ENCODE measurements at regions not wholly inside any gene's neighbourhood (a gene's known extent, or its start where the extent isn't known, plus 50 kb on each side); places are given as distances from the start of the nearest gene placed in this dataset.

- TF ChIP-seq KDM4A (IDR thresholded peaks at IDR 0.05; ENCODE audit: low read depth, low read length, severe bottlenecking) = no peak
- no peak for TF ChIP-seq KDM5A (IDR thresholded peaks at IDR 0.05; ENCODE audit: low read length)
- TF ChIP-seq GTF2F1 (IDR thresholded peaks at IDR 0.05; ENCODE audit: borderline replicate concordance, low read depth, low read length) = no peak
- TF ChIP-seq BCL11A (IDR thresholded peaks at IDR 0.05; ENCODE audit: low read depth in 2 of 2, low read length in 2 of 2) = no peak
- no peak for TF ChIP-seq JUND (IDR thresholded peaks at IDR 0.05; ENCODE audit: low read length)
- no peak for TF ChIP-seq SRF (IDR thresholded peaks at IDR 0.05; ENCODE audit: low read depth, low read length)
- no peak for TF ChIP-seq USF2 (IDR thresholded peaks at IDR 0.05; ENCODE audit: low read length)
- TF ChIP-seq SUZ12 (IDR thresholded peaks at IDR 0.05; ENCODE audit: low read length) = no peak
- no peak for TF ChIP-seq EGR1 (IDR thresholded peaks at IDR 0.05; ENCODE audit: borderline replicate concordance, low read depth, low read length)
- no peak for TF ChIP-seq RBBP5 (IDR thresholded peaks at IDR 0.05; ENCODE audit: borderline replicate concordance, low read depth, low read length)
- no peak for TF ChIP-seq CTBP2 (IDR thresholded peaks at IDR 0.05; ENCODE audit: borderline replicate concordance, insufficient read depth, insufficient read length, low read length)
- no peak for TF ChIP-seq CBX8 (IDR thresholded peaks at IDR 0.05; ENCODE audit: borderline replicate concordance, low read depth, low read length)
- TF ChIP-seq CREB1 (IDR thresholded peaks at IDR 0.05) = no peak
- TF ChIP-seq KDM1A (IDR thresholded peaks at IDR 0.05; ENCODE audit: borderline replicate concordance, low read length) = no peak
- TF ChIP-seq FOSL1 (IDR thresholded peaks at IDR 0.05; ENCODE audit: insufficient read depth, low read depth, low read length) = no peak
- TF ChIP-seq RAD21 (IDR thresholded peaks at IDR 0.05 in 1 of 2, conservative IDR thresholded peaks at IDR 0.05 in 1 of 2; ENCODE audit: low read depth in 2 of 2, low read length in 2 of 2) = no peak
- TF ChIP-seq SIN3A (conservative IDR thresholded peaks at IDR 0.05 in 1 of 2, IDR thresholded peaks at IDR 0.05 in 1 of 2; ENCODE audit: low read depth in 1 of 2, low read length in 2 of 2) = no peak
- no peak for TF ChIP-seq TAF1 (IDR thresholded peaks at IDR 0.05; ENCODE audit: low read depth, low read length)
Observed at GRCh38 chr17:71396711-71397110, 724.1 kb upstream of the SOX9 start (continued).
